OCI-LY7 (cell line): ENCODE measurements at regions not wholly inside any gene's neighbourhood (a gene's known extent, or its start where the extent isn't known, plus 50 kb on each side); places are given as distances from the start of the nearest gene placed in this dataset. TPM values are rescaled to one million over a fixed set of nuclear protein-coding genes. Genes with fewer than 3 reads are reported as not detected.

Source experiments
- small RNA-seq: library from RNA; depleted of rRNA; stranded (forward); fragments of <200 nt; gene quantifications from one replicate; pipeline ENCODE3, GENCODE V24; 2014

Small RNA genes lying in the stretch of these regions (small RNA-seq; reads per million reads assigned to genes)
- gene AP000770.2 (not detected), gene RF01210 (not detected), gene RPL12P46 (not detected)
